GM18520 (cell line): ENCODE measurements at regions not wholly inside any gene's neighbourhood (a gene's known extent, or its start where the extent isn't known, plus 50 kb on each side); places are given as distances from the start of the nearest gene placed in this dataset.
"Not testable (repeated sequence)": the region's sequence is repeated elsewhere in the genome, so short reads cannot be mapped to it uniquely, and the experiment has no call there.

Source experiments
- ATAC-seq: cut with Tn5 transposase; IDR thresholded peaks from one replicate; pipeline ENCODE4 v1.9.1; 2021; ENCODE audit not compliant: unreplicated experiment

DNA sequence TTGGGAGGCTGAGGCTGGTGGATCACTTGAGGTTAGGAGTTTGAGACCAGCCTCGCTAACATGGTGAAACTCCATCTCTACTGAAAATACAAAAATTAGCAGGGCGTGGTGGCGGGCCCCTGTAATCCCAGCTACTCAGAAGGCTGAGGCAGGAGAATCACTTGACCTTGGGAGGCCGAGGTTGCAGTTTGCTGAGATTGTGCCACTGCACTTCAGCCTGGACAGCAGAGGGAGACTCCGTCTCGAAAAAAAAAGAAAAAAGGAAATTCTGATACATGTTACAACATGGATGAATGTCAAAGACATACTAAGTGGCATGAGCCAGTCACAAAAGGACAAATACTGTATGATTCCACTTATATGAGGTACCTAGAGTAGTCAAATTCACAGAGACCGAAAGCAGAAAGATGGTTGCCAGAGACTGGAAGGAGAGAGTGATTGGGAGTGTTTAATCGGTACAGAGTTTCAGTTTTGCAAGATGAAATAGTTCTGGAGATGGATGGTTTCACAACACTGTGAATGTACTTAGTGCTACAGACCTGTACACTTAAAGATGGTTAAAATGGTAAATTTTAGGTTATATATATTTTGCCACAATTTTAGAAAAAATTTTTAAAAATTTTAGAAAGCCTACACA, 92.3 kb downstream of the BLID start:
- no peak for ATAC-seq

GRCh38 chr11:122022646-122023045, 93.4 kb downstream of the BLID start:
- no peak for ATAC-seq

DNA sequence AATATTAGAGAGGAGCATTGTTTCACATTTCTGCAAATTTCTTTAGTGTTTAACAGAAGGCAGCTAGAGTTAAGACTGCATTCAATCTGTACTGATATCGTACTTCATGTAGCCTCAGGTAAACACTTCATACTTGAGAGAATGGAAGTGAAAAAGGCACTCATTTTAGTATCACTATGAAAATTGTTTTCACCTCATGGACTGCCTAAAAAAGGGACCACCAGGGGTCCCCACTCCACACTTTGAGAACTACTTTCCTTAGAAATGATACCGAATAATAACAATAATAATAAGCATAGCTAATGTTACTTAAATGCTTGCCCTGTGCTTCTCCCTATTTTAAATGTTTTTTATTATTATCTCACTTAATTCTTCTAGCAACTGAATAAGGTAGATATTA, 95.1 kb downstream of the BLID start:
- no peak for ATAC-seq

DNA sequence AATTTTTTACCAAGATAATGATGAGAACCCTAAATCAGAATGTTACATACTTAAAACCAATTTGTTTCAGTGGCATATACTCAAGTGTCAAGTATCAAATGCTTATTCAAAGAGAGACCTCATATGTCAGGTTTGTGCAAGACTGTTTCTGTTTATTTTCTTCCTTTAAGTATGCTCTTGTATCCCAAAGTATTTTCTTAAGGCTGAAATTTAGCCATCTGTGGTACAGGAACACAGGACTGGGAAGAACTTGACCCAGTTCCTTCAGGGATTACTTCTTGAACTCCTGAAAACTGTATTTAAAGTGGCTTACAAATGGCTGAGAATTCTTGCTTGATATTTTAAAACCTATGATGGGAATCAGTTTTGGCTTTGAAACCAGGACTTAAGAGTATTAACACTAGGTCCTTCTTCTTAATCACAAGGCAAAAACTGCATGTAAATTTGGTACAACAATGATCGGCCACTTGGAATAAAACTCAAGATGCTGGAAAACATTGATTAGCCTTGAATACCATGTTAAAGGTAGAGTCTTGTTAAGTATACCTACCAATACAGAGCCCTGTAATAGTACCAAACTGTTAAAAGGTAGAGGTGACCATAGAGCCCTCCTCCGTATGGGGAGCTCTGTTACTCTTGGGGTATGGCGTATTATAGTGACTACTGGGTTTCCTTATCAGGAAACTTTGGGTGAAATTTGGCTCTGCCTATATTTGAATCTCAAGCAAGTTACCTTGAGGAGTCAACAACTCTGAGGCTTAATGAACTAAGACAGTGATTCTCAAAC, 95.9 kb downstream of the BLID start:
- no peak for ATAC-seq

- ATAC-seq: no peak
Measured at GRCh38 chr11:122007601-122008071, 108.4 kb downstream of the BLID start.

GRCh38 chr11:122004446-122004845, 111.6 kb downstream of the BLID start:
- no peak for ATAC-seq

GRCh38 chr11:122002926-122003325, 113.1 kb downstream of the BLID start:
- ATAC-seq: no peak

DNA sequence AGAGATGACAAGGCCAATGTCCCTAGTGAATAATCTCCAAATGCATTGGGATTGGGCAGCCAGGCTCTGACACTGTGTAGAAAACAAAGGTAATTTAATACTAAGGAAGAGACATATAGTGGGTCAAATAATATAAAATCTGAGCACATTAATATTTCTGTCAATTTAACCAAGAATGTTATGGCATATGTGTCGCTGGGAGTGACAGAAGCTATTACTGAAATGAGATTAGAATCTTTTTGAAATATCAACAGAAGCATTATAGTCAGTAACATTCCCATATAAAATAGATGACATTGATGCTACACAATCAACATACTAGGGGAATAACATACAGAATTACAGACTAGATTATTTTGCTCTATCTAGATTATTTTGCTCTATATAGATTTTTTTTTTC, 114.0 kb downstream of the BLID start:
- no peak for ATAC-seq

- ATAC-seq: no peak
Measured at GRCh38 chr11:121999651-122000050, 116.4 kb downstream of the BLID start.

- no peak for ATAC-seq
Measured at GRCh38 chr11:121996574-121996973, 119.4 kb downstream of the BLID start.

DNA sequence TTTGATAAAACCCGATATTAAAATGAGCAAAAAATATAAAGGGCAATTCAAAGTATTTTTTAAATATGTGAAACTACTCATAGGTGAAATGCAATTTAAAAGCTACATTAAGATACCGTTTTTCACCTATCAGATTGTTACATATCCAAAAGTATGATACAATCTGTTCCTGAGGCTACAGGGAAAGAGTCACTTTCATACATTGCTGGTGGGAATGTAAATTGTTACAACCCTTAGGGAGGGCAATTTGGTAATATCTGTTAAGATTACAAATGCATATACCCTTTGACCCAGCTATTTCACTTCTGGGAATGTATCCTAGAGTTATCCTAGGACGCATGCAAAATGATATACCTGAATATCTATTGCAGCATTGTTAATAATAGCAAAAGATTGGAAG, 132.1 kb downstream of the BLID start:
- ATAC-seq: no peak

- not testable (repeated sequence) for ATAC-seq
Measured at GRCh38 chr11:121977914-121978313, 138.1 kb downstream of the BLID start.

DNA sequence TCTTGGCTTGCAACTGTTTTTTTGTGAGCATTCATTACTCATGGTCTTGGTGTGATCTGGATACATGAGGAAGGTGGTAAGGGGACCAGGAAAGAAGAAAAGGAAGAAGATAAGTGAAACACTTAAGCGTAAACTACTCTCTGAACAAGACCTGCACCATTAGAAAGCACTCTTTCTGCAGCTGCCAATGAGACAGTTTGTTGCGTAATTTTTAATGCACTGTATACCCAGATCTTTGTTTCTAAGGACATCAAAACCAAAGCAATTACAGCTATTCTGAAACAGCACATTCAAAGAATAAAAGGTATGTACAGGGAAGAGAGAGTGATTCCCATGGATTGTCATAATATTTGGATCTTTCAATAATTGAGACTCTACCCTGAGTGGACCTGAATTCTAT, 147.4 kb downstream of the BLID start:
- ATAC-seq: no peak

GRCh38 chr11:121967131-121967704, 148.8 kb downstream of the BLID start:
- ATAC-seq: no peak

- no peak for ATAC-seq
Measured at GRCh38 chr11:121965330-121965729, 150.7 kb downstream of the BLID start.

- no peak for ATAC-seq
Measured at GRCh38 chr11:121964591-121964990, 151.4 kb downstream of the BLID start.

- not testable (repeated sequence) for ATAC-seq
Measured at GRCh38 chr11:121963846-121964245, 152.2 kb downstream of the BLID start.

DNA sequence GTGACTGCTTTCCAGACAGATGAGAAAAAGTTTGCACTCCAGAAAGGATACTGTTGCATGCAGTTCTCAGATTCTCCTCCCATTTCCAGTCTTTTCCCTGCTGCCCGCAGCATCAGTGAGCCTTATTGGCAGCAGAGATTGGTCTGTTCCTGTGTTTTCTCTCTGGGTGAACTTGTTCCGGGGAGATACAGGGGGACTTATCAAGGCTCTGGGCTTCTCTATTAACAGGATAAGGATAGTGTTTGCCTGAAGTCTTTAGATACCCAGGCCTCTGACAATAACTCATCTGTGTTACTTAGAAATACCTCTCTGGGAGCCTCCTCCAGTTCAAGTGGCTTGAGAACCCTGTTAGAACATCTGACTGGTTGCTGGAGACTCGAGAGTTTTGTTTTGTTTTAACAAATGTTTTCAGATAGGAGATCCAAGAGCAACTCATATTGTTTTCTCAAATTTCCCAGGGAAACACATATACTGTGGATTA, 154.7 kb downstream of the BLID start:
- ATAC-seq: no peak

DNA sequence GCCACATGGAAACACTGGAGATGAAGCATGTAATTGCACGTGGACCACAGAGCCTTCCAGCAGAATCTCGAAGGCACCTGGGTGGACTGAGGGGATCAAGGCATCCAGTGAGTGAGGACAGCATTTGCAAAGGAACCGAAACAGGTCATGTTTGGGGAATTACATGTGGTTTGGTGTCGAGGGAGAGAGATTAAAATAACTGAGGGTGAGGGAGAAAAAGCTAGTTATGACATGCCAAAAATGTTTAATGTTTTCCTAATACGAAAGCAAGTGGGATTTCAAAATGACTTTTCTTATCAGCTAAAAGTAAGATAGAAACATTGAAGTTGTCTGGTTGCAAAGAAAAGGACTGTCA, 157.1 kb downstream of the BLID start:
- no peak for ATAC-seq

DNA sequence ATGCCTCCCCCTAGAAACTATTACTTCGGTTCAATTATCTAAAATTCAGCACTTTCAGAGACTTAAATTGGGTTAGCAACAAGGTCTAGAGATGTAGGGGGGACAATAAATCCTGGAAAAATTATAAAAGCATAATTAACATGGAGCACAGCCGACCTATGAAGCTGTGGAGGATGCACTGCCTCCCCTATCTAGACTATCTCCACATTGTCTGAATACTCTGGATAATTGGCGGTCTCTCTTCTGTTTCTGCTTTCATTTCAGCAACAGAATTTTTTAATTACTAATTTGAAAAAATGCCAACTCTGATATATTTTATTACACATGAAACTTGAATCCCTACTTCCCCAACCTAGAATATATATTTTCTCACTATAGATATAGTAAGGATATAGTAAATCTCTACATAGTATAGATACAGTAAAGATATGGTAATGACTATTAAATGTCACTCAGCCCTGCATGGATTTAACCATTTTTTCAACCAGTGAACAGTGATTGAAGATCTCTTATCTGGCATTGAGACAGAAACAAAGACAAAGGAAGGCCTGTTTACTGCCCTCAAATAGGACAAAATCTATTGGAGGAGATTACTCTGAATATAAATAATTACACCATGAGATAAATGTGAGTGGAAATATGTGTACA, 157.6 kb downstream of the BLID start:
- ATAC-seq: no peak

- no peak for ATAC-seq
Measured at GRCh38 chr11:121953122-121953521, 162.9 kb downstream of the BLID start.

GRCh38 chr11:121950160-121950559, 165.9 kb downstream of the BLID start:
- no peak for ATAC-seq
